ENCODE measurements at regions not wholly inside any gene's neighbourhood (a gene's known extent, or its start where the extent isn't known, plus 50 kb on each side); places are given as distances from the start of the nearest gene placed in this dataset.

- Histone ChIP-seq H4K8ac (ENCODE audit: low read length) (no peak overlapping the region), H3K4me3 (ENCODE audit: insufficient read depth in 1 of 2, low read depth in 1 of 2, low read length in 2 of 2) (no peak overlapping the region), H3K18ac (ENCODE audit: low read depth in 1 of 2, low read length in 2 of 2) (no peak overlapping the region), H2AFZ (ENCODE audit: low read depth, low read length) (no peak overlapping the region), H2BK120ac (ENCODE audit: low read depth, low read length) (no peak overlapping the region), H3K27me3 (ENCODE audit: control insufficient read depth in 1 of 2, insufficient read depth in 1 of 2, low read length in 2 of 2) (no peaks in the 10 kb centered on the region), H3K9me3 (ENCODE audit: control insufficient read depth, low read length) (no peaks in the 10 kb centered on the region), H3K79me1 (replicated peaks; ENCODE audit: low read length, poor library complexity, severe bottlenecking) (no peaks in the 10 kb centered on the region), H3K4me1 (ENCODE audit: control insufficient read depth, insufficient read depth, low read depth, low read length) (no peaks in the 10 kb centered on the region), H2BK12ac (ENCODE audit: low read length in 2 of 2) (no peak overlapping the region), H4K91ac (ENCODE audit: low read length) (no peak overlapping the region), H3K23ac (ENCODE audit: low read length in 2 of 2) (no peak overlapping the region), H2BK5ac (ENCODE audit: low read depth, low read length, poor library complexity, severe bottlenecking) (no peak overlapping the region), H3K9ac (ENCODE audit: low read length) (no peak overlapping the region), H3K4ac (ENCODE audit: low read depth in 1 of 2, low read length in 2 of 2) (no peak overlapping the region), H3K4me2 (ENCODE audit: low read length, poor library complexity, severe bottlenecking) (no peak overlapping the region), H3K27ac (ENCODE audit: low read length, poor library complexity, severe bottlenecking) (no peak overlapping the region), H2AK5ac (ENCODE audit: low read length, severe bottlenecking) (no peak overlapping the region), H3K36me3 (ENCODE audit: control insufficient read depth in 1 of 2, insufficient read depth in 2 of 2, low read depth in 1 of 2, low read length in 2 of 2) (no peaks in the 10 kb centered on the region), H3K14ac (ENCODE audit: low read length in 2 of 2) (no peak overlapping the region), H2BK15ac (ENCODE audit: low read depth, poor library complexity, severe bottlenecking) (no peak overlapping the region)
- WGBS, result 45% methylated on average over 2 of the region's 4 CpGs
- no peak for DNase-seq
Measured at GRCh38 chr4:181265370-181265769, 977.8 kb upstream of the TENM3 start.

GRCh38 chr4:181271116-181271640 lies 972.0 kb upstream of the TENM3 start:
- 85% methylated on average over 9 of the region's 9 CpGs for WGBS
- DNase-seq, result no peak
- no peak overlapping the region for H2AFZ ChIP-seq (ENCODE audit: low read depth, low read length)
- H3K79me1 ChIP-seq (replicated peaks; ENCODE audit: low read length, poor library complexity, severe bottlenecking), result no peaks in the 10 kb centered on the region
- H3K9me3 ChIP-seq (ENCODE audit: control insufficient read depth, low read length), result no peaks in the 10 kb centered on the region
- H4K91ac ChIP-seq (ENCODE audit: low read length), result no peak overlapping the region
- H2BK15ac ChIP-seq (ENCODE audit: low read depth, poor library complexity, severe bottlenecking), result no peak overlapping the region
- no peak overlapping the region for H3K23ac ChIP-seq (ENCODE audit: low read length in 2 of 2)
- H3K4me1 ChIP-seq (ENCODE audit: control insufficient read depth, insufficient read depth, low read depth, low read length), result no peaks in the 10 kb centered on the region
- no peak overlapping the region for H2BK5ac ChIP-seq (ENCODE audit: low read depth, low read length, poor library complexity, severe bottlenecking)
- H4K8ac ChIP-seq (ENCODE audit: low read length), result no peak overlapping the region
- no peaks in the 10 kb centered on the region for H3K36me3 ChIP-seq (ENCODE audit: control insufficient read depth in 1 of 2, insufficient read depth in 2 of 2, low read depth in 1 of 2, low read length in 2 of 2)
- H3K4me3 ChIP-seq (ENCODE audit: insufficient read depth in 1 of 2, low read depth in 1 of 2, low read length in 2 of 2), result no peak overlapping the region
- H3K27ac ChIP-seq (ENCODE audit: low read length, poor library complexity, severe bottlenecking), result no peak overlapping the region
- H3K14ac ChIP-seq (ENCODE audit: low read length in 2 of 2), result no peak overlapping the region
- no peak overlapping the region for H2AK5ac ChIP-seq (ENCODE audit: low read length, severe bottlenecking)
- H3K18ac ChIP-seq (ENCODE audit: low read depth in 1 of 2, low read length in 2 of 2), result no peak overlapping the region
- no peak overlapping the region for H3K9ac ChIP-seq (ENCODE audit: low read length)
- no peak overlapping the region for H3K4ac ChIP-seq (ENCODE audit: low read depth in 1 of 2, low read length in 2 of 2)
- H3K4me2 ChIP-seq (ENCODE audit: low read length, poor library complexity, severe bottlenecking), result no peak overlapping the region
- H3K27me3 ChIP-seq (ENCODE audit: control insufficient read depth in 1 of 2, insufficient read depth in 1 of 2, low read length in 2 of 2), result no peaks in the 10 kb centered on the region
- H2BK12ac ChIP-seq (ENCODE audit: low read length in 2 of 2), result no peak overlapping the region
- no peak overlapping the region for H2BK120ac ChIP-seq (ENCODE audit: low read depth, low read length)

GRCh38 chr4:181272422-181272821 lies 970.8 kb upstream of the TENM3 start:
- Histone ChIP-seq H3K4me1 (ENCODE audit: control insufficient read depth, insufficient read depth, low read depth, low read length) (no peaks in the 10 kb centered on the region), H3K27ac (ENCODE audit: low read length, poor library complexity, severe bottlenecking) (no peak overlapping the region), H3K9me3 (ENCODE audit: control insufficient read depth, low read length) (no peaks in the 10 kb centered on the region), H3K23ac (ENCODE audit: low read length in 2 of 2) (no peak overlapping the region), H2BK5ac (ENCODE audit: low read depth, low read length, poor library complexity, severe bottlenecking) (no peak overlapping the region), H3K4ac (ENCODE audit: low read depth in 1 of 2, low read length in 2 of 2) (no peak overlapping the region), H3K79me1 (replicated peaks; ENCODE audit: low read length, poor library complexity, severe bottlenecking) (no peaks in the 10 kb centered on the region), H4K91ac (ENCODE audit: low read length) (no peak overlapping the region), H4K8ac (ENCODE audit: low read length) (no peak overlapping the region), H2BK120ac (ENCODE audit: low read depth, low read length) (no peak overlapping the region), H3K36me3 (ENCODE audit: control insufficient read depth in 1 of 2, insufficient read depth in 2 of 2, low read depth in 1 of 2, low read length in 2 of 2) (no peaks in the 10 kb centered on the region), H2BK15ac (ENCODE audit: low read depth, poor library complexity, severe bottlenecking) (no peak overlapping the region), H3K4me2 (ENCODE audit: low read length, poor library complexity, severe bottlenecking) (no peak overlapping the region), H2AK5ac (ENCODE audit: low read length, severe bottlenecking) (no peak overlapping the region), H2AFZ (ENCODE audit: low read depth, low read length) (no peak overlapping the region), H3K4me3 (ENCODE audit: insufficient read depth in 1 of 2, low read depth in 1 of 2, low read length in 2 of 2) (no peak overlapping the region), H3K9ac (ENCODE audit: low read length) (no peak overlapping the region), H3K18ac (ENCODE audit: low read depth in 1 of 2, low read length in 2 of 2) (no peak overlapping the region), H3K14ac (ENCODE audit: low read length in 2 of 2) (no peak overlapping the region), H3K27me3 (ENCODE audit: control insufficient read depth in 1 of 2, insufficient read depth in 1 of 2, low read length in 2 of 2) (no peaks in the 10 kb centered on the region), H2BK12ac (ENCODE audit: low read length in 2 of 2) (no peak overlapping the region)
- WGBS, result 86% methylated on average over 4 of the region's 4 CpGs
- no peak for DNase-seq

- Histone ChIP-seq H3K4me1 (ENCODE audit: control insufficient read depth, insufficient read depth, low read depth, low read length) (no peaks in the 10 kb centered on the region), H2BK12ac (ENCODE audit: low read length in 2 of 2) (no peak overlapping the region), H3K4ac (ENCODE audit: low read depth in 1 of 2, low read length in 2 of 2) (no peak overlapping the region), H3K79me1 (replicated peaks; ENCODE audit: low read length, poor library complexity, severe bottlenecking) (no peaks in the 10 kb centered on the region), H3K14ac (ENCODE audit: low read length in 2 of 2) (no peak overlapping the region), H3K18ac (ENCODE audit: low read depth in 1 of 2, low read length in 2 of 2) (no peak overlapping the region), H3K4me3 (ENCODE audit: insufficient read depth in 1 of 2, low read depth in 1 of 2, low read length in 2 of 2) (no peak overlapping the region), H3K23ac (ENCODE audit: low read length in 2 of 2) (no peak overlapping the region), H3K27me3 (ENCODE audit: control insufficient read depth in 1 of 2, insufficient read depth in 1 of 2, low read length in 2 of 2) (no peaks in the 10 kb centered on the region), H3K27ac (ENCODE audit: low read length, poor library complexity, severe bottlenecking) (no peak overlapping the region), H3K9ac (ENCODE audit: low read length) (no peak overlapping the region), H3K36me3 (ENCODE audit: control insufficient read depth in 1 of 2, insufficient read depth in 2 of 2, low read depth in 1 of 2, low read length in 2 of 2) (no peaks in the 10 kb centered on the region), H2BK15ac (ENCODE audit: low read depth, poor library complexity, severe bottlenecking) (no peak overlapping the region), H4K91ac (ENCODE audit: low read length) (no peak overlapping the region), H3K4me2 (ENCODE audit: low read length, poor library complexity, severe bottlenecking) (no peak overlapping the region), H4K8ac (ENCODE audit: low read length) (no peak overlapping the region), H3K9me3 (ENCODE audit: control insufficient read depth, low read length) (no peaks in the 10 kb centered on the region), H2AFZ (ENCODE audit: low read depth, low read length) (no peak overlapping the region), H2BK5ac (ENCODE audit: low read depth, low read length, poor library complexity, severe bottlenecking) (no peak overlapping the region), H2AK5ac (ENCODE audit: low read length, severe bottlenecking) (no peak overlapping the region), H2BK120ac (ENCODE audit: low read depth, low read length) (no peak overlapping the region)
- no peak for DNase-seq
- WGBS, result 30% methylated on average over 3 of the region's 3 CpGs
Measured at GRCh38 chr4:181278941-181279340, 964.3 kb upstream of the TENM3 start.

Data from mesenchymal stem cell (in vitro differentiated cells and primary cell).